Psoas muscle (tissue), 7 donors: ENCODE measurements at regions not wholly inside any gene's neighbourhood (a gene's known extent, or its start where the extent isn't known, plus 50 kb on each side); places are given as distances from the start of the nearest gene placed in this dataset.

ENCODE experiments used
- ATAC-seq, 4 donors: fragments of 200-7000 bp; cut with Tn5 transposase; one replicate each; pipeline ENCODE4 v1.9.1; 2020; ENCODE audit warnings: moderate library complexity in 3 of 4, mild to moderate bottlenecking in 2 of 4
- DNase-seq, 2 donors: peaks; one replicate each; pipeline ENCODE4 v3.0.0-alpha.2; 2020
- H3K27ac ChIP-seq: fragments of 200-600 bp; one replicate; pipeline ENCODE4 v1.8.0; 2022
- H3K27me3 ChIP-seq, 3 donors: fragments of 200-600 bp in 1 of 3; one replicate each; pipeline versions ENCODE4 v1.6.1 to v1.8.0; 2013 to 2022; ENCODE audit warnings: low read length in 2 of 3, mild to moderate bottlenecking in 2 of 3, moderate library complexity in 1 of 3; ENCODE audit not compliant: insufficient read depth in 3 of 3
- H3K36me3 ChIP-seq, 2 donors: fragments of 200-600 bp in 1 of 2; one replicate each; pipeline versions ENCODE4 v1.6.1 to v1.8.0; 2013 to 2022; ENCODE audit warnings: low read depth in 1 of 2, mild to moderate bottlenecking in 1 of 2, moderate library complexity in 1 of 2; ENCODE audit not compliant: insufficient read depth in 1 of 2
- H3K4me1 ChIP-seq: fragments of 200-600 bp; one replicate; pipeline ENCODE4 v1.8.0; 2022
- H3K4me3 ChIP-seq: fragments of 200-600 bp; one replicate; pipeline ENCODE4 v1.8.0; 2022; ENCODE audit warnings: mild to moderate bottlenecking
- H3K9me3 ChIP-seq: fragments of 200-600 bp; one replicate; pipeline ENCODE4 v1.8.0; 2022
- CTCF ChIP-seq: fragments of 200-600 bp; IDR thresholded peaks from one replicate; pipeline ENCODE4 v1.8.0; 2022; ENCODE audit warnings: antibody characterized with exemption
- WGBS, 3 donors: extraction: QIAGEN DNeasy Blood & Tissue Kit; methylation state at CpG; one replicate each; pipeline versions ENCODE4 v1.1.6 to v1.1.7; 2013; 5-methylcytosine and 5-hydroxymethylcytosine counted together
- intact Hi-C, 2 donors: fragments of 100-400 bp; cut with DNase I; formaldehyde crosslinking; loops; one replicate each; pipeline versions ENCODE4 v1.11.0 to v1.14.2; 2022
- donor health status: healthy with polysubstance abuse.
- donor health status: DM: no; HTN: no; CAD: no; lungs with moderate emphysema.
- donor health status: Bipolar disorder and iron deficiency.
- donor health status: healthy.
- donor health status: DM: yes; HTN: yes; CAD: no.
- donor health status: DM: no; HTN: no; CAD: no.
- donor health status: DM: yes; HTN: yes; CAD: no.

GRCh38 chr4:25575611-25576010 lies 80.0 kb upstream of the SLC34A2 start:
- 86 to 100% (median 96%) methylated on average over 2 of the region's 2 CpGs for WGBS, 3 donors
- TF ChIP-seq CTCF: no peak
- ATAC-seq (no peak), DNase-seq (no peak)
- Histone ChIP-seq H3K4me1 (no peaks in the 10 kb centered on the region), H3K27me3 (no peaks in the 10 kb centered on the region), H3K27ac (no peak overlapping the region), H3K4me3 (no peak overlapping the region), H3K36me3 (no peaks in the 10 kb centered on the region), H3K9me3 (no peaks in the 10 kb centered on the region)
- intact Hi-C loops: no loop called here

GRCh38 chr4:25578432-25578831 lies 77.2 kb upstream of the SLC34A2 start:
- 50 to 67% (median 56%) methylated on average over 2 of the region's 2 CpGs for WGBS, 3 donors

GRCh38 chr4:25580633-25581467 lies 74.8 kb upstream of the SLC34A2 start:
- 61 to 73% (median 68%) methylated on average over 23 of the region's 23 CpGs for WGBS, 3 donors
- Histone ChIP-seq H3K36me3 (no peaks in the 10 kb centered on the region), H3K4me3 (no peak overlapping the region), H3K9me3 (no peaks in the 10 kb centered on the region), H3K27me3 (no peaks in the 10 kb centered on the region), H3K27ac (no peak overlapping the region), H3K4me1 (no peaks in the 10 kb centered on the region)
- intact Hi-C loops: no loop called here
- TF ChIP-seq CTCF: no peak
- ATAC-seq (no peak), DNase-seq (no peak)

More at GRCh38 chr4:25578432-25578831, 77.2 kb upstream of the SLC34A2 start:
- Histone ChIP-seq H3K4me3 (no peak overlapping the region), H3K9me3 (no peaks in the 10 kb centered on the region), H3K27me3 (no peaks in the 10 kb centered on the region), H3K4me1 (no peaks in the 10 kb centered on the region), H3K36me3 (no peaks in the 10 kb centered on the region), H3K27ac (no peak overlapping the region)
- intact Hi-C loops: loop anchor here in 1 of 2 donors (1.0 kb wide), 1 partner anchor 23 kb away; no protein-coding TSS in a partner anchor
- no peak for TF ChIP-seq CTCF
- DNase-seq: no peak
- ATAC-seq: no peak

- intact Hi-C loops: no loop called here
- no peak overlapping the region for H3K27ac ChIP-seq
- DNase-seq (no peak), ATAC-seq (no peak)
- peaks cover 0 to 4% (median 0%) of the 10 kb centered on the region in 3 donors for H3K27me3 ChIP-seq
- 59 to 80% (median 61%) methylated on average over 9 of the region's 9 CpGs for WGBS, 3 donors
- no peak for TF ChIP-seq CTCF
- H3K4me3 ChIP-seq: no peak overlapping the region
- no peaks in the 10 kb centered on the region for H3K9me3 ChIP-seq
- no peaks in the 10 kb centered on the region for H3K4me1 ChIP-seq
- no peaks in the 10 kb centered on the region for H3K36me3 ChIP-seq
Measured at GRCh38 chr4:25585901-25586523, 69.6 kb upstream of the SLC34A2 start.
